ENCODE measurements at regions not wholly inside any gene's neighbourhood (a gene's known extent, or its start where the extent isn't known, plus 50 kb on each side); places are given as distances from the start of the nearest gene placed in this dataset.

DNA sequence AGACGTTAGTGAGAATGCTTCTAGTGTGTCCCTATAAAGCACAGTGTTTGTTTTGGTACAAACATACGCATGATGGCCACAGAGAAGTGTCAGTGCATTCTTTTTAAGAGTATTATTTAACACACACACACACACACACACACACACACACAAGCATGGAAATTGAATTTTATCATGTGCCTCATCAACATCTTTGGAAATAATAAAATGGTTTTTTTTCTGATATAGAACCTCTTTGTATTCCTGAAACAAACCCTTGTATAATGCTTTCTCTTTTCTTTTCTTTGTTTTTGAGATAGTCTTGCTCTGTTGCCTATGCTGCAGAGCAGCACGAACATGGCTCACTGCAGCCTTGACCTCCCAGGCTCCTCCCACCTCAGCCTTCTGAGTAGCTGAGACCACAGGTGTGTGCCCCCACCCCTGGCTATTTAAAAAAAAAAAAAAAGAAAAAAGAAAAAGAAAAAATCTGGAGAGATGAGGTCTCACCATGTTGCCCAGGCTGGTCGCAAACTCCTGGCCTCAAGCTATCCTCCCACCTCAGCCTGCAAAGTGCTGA is 116.2 kb upstream of the SYNDIG1 start:
- no peak for TF ChIP-seq POLR2A (IDR thresholded peaks at IDR 0.05; ENCODE audit: low read length)
- no peak for TF ChIP-seq SREBF2 (IDR thresholded peaks at IDR 0.05)
- TF ChIP-seq, protein P1, sequence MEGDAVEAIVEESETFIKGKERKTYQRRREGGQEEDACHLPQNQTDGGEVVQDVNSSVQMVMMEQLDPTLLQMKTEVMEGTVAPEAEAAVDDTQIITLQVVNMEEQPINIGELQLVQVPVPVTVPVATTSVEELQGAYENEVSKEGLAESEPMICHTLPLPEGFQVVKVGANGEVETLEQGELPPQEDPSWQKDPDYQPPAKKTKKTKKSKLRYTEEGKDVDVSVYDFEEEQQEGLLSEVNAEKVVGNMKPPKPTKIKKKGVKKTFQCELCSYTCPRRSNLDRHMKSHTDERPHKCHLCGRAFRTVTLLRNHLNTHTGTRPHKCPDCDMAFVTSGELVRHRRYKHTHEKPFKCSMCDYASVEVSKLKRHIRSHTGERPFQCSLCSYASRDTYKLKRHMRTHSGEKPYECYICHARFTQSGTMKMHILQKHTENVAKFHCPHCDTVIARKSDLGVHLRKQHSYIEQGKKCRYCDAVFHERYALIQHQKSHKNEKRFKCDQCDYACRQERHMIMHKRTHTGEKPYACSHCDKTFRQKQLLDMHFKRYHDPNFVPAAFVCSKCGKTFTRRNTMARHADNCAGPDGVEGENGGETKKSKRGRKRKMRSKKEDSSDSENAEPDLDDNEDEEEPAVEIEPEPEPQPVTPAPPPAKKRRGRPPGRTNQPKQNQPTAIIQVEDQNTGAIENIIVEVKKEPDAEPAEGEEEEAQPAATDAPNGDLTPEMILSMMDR (IDR thresholded peaks at IDR 0.05): no peak
- TF ChIP-seq RAD21 (conservative IDR thresholded peaks at IDR 0.05 in 1 of 2, IDR thresholded peaks at IDR 0.05 in 1 of 2): no peak
- TF ChIP-seq PHF8 (IDR thresholded peaks at IDR 0.05; ENCODE audit: borderline replicate concordance, low read depth): no peak
- no peak for TF ChIP-seq EP300 (IDR thresholded peaks at IDR 0.05)
- no peak for TF ChIP-seq CBX2 (IDR thresholded peaks at IDR 0.05; ENCODE audit: borderline replicate concordance, low read depth)
- no peak for TF ChIP-seq RCOR1 (IDR thresholded peaks at IDR 0.05; ENCODE audit: low read depth, low read length)
- TF ChIP-seq, protein P2, sequence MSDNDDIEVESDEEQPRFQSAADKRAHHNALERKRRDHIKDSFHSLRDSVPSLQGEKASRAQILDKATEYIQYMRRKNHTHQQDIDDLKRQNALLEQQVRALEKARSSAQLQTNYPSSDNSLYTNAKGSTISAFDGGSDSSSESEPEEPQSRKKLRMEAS (IDR thresholded peaks at IDR 0.05): no peak
- TF ChIP-seq, protein P3, sequence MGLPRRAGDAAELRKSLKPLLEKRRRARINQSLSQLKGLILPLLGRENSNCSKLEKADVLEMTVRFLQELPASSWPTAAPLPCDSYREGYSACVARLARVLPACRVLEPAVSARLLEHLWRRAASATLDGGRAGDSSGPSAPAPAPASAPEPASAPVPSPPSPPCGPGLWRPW (IDR thresholded peaks at IDR 0.05): no peak
- no peak for TF ChIP-seq CHD4 (IDR thresholded peaks at IDR 0.05; ENCODE audit: borderline replicate concordance)
- TF ChIP-seq TP53 (CRISPR knock-in tag; IDR thresholded peaks at IDR 0.05): no peak

All from A549 (cell line).